ENCODE measurements at regions not wholly inside any gene's neighbourhood (a gene's known extent, or its start where the extent isn't known, plus 50 kb on each side); places are given as distances from the start of the nearest gene placed in this dataset.

GRCh38 chr2:225164401-225165050 is 122.3 kb upstream of the DOCK10 start:
- TF ChIP-seq ZHX1 (CRISPR knock-in tag; IDR thresholded peaks at IDR 0.05; ENCODE audit: low read depth) (no peak), ZKSCAN5 (CRISPR knock-in tag; IDR thresholded peaks at IDR 0.05) (no peak), ZNF839 (CRISPR knock-in tag; IDR thresholded peaks at IDR 0.05; ENCODE audit: borderline replicate concordance) (no peak), MIER2 (CRISPR knock-in tag; IDR thresholded peaks at IDR 0.05) (no peak), PREB (CRISPR knock-in tag; IDR thresholded peaks at IDR 0.05) (no peak), ZNF12 (CRISPR knock-in tag; IDR thresholded peaks at IDR 0.05) (no peak), REXO4 (CRISPR knock-in tag; IDR thresholded peaks at IDR 0.05; ENCODE audit: borderline replicate concordance) (no peak), RCOR2 (CRISPR knock-in tag; IDR thresholded peaks at IDR 0.05) (no peak), ZBTB10 (CRISPR knock-in tag; IDR thresholded peaks at IDR 0.05; ENCODE audit: borderline replicate concordance) (no peak), SMAD9 (CRISPR knock-in tag; IDR thresholded peaks at IDR 0.05) (no peak), ZNF317 (CRISPR knock-in tag; IDR thresholded peaks at IDR 0.05) (no peak), GFI1 (CRISPR knock-in tag; IDR thresholded peaks at IDR 0.05; ENCODE audit: borderline replicate concordance) (no peak), DR1 (CRISPR knock-in tag; IDR thresholded peaks at IDR 0.05) (no peak), ZNF557 (CRISPR knock-in tag; IDR thresholded peaks at IDR 0.05) (no peak)
- in situ Hi-C loops (cut with HindIII; ENCODE audit: extremely low pct_ligation_motif_present, low pct_unique_long_range_greater_than_20kb) = no loop called here
- Histone ChIP-seq H3K27ac (ENCODE audit: extremely low read length, insufficient read depth, low read length) (no peak overlapping the region), H2AFZ (ENCODE audit: low read length) (no peak overlapping the region), H3K79me2 (ENCODE audit: insufficient read depth, low read length) (no peaks in the 10 kb centered on the region), H3K9ac (ENCODE audit: insufficient read depth, low read depth, low read length) (no peak overlapping the region), H3K4me2 (ENCODE audit: low read depth, low read length) (no peak overlapping the region), H3K27me3 (ENCODE audit: control insufficient read depth in 1 of 2, insufficient read depth in 2 of 2, low read length in 2 of 2) (no peaks in the 10 kb centered on the region), H4K20me1 (ENCODE audit: insufficient read depth, low read length) (no peaks in the 10 kb centered on the region), H3K4me3 (replicated peaks in 1 of 3; ENCODE audit: insufficient read depth in 1 of 3, low read depth in 2 of 3, low read length in 3 of 3) (no peak overlapping the region), H3K36me3 (replicated peaks in 1 of 2; ENCODE audit: control insufficient read depth in 1 of 2, insufficient read depth in 2 of 2, low read length in 2 of 2) (no peaks in the 10 kb centered on the region), H3K4me1 (ENCODE audit: insufficient read depth, low read length) (no peaks in the 10 kb centered on the region), H3K9me3 (ENCODE audit: low read length) (0 out of 2 replicates have a peak, but pooled peaks cover 5% of the 10 kb centered on the region)
- ChIA-PET CTCF (ENCODE audit: low intra/inter-chr PET ratio, low total read pairs) (no interaction called here), POLR2A (no interaction called here)
- no TSS peak for BruUV-seq (replicated peaks)
- no peak for ATAC-seq
- intact Hi-C loops (cut with micrococcal nuclease; ENCODE audit: unreplicated experiment) = no loop called here
- FAIRE-seq = no peak
- 35% methylated on average over 11 of the region's 11 CpGs for WGBS (ENCODE audit: low lambda C conversion rate)
- no peak for DNase-seq (ENCODE audit: low spot score)
